DND-41 (cell line): ENCODE measurements at regions not wholly inside any gene's neighbourhood (a gene's known extent, or its start where the extent isn't known, plus 50 kb on each side); places are given as distances from the start of the nearest gene placed in this dataset.
"Not testable (repeated sequence)": the region's sequence is repeated elsewhere in the genome, so short reads cannot be mapped to it uniquely, and the experiment has no call there.

Source experiments
- ATAC-seq: fragments of 200-7000 bp; cut with Tn5 transposase; 3 replicates; pipeline ENCODE4 v1.9.1; 2021; ENCODE audit warnings: low read depth; ENCODE audit not compliant: insufficient read depth
- DNase-seq: peaks from one replicate; pipeline ENCODE4 v3.0.0-alpha.2; 2020
- H2AFZ ChIP-seq: 2 replicates; pipeline ENCODE4 v1.6.0; 2012; ENCODE audit warnings: low read depth, low read length
- H3K27ac ChIP-seq: 2 replicates; pipeline ENCODE4 v1.5.1; 2012; ENCODE audit warnings: low read length, inconsistent platforms
- H3K27me3 ChIP-seq: fragments of 200-600 bp; sonication (generic); 2 replicates; pipeline ENCODE4 v1.6.0; 2012; ENCODE audit warnings: low read length, mild to moderate bottlenecking, inconsistent platforms; ENCODE audit not compliant: insufficient read depth, poor library complexity
- H3K36me3 ChIP-seq: 2 replicates; pipeline ENCODE4 v1.5.1; 2012; ENCODE audit warnings: low read length, inconsistent platforms; ENCODE audit not compliant: insufficient read depth
- H3K4me1 ChIP-seq: 2 replicates; pipeline ENCODE4 v1.5.1; 2012; ENCODE audit warnings: mild to moderate bottlenecking, low read length; ENCODE audit not compliant: insufficient read depth
- H3K4me2 ChIP-seq: 2 replicates; pipeline ENCODE4 v1.6.0; 2012; ENCODE audit warnings: mild to moderate bottlenecking, moderate library complexity, low read length, inconsistent platforms; ENCODE audit not compliant: insufficient read depth
- H3K4me3 ChIP-seq, 2 experiments: fragments of 200-600 bp in 1 of 2; shearing (Covaris generic) in 1 of 2; 2 replicates each; pipeline ENCODE4 v1.5.1; 2012 to 2016; ENCODE audit warnings: inconsistent platforms in 2 of 2, low read length in 2 of 2, mild to moderate bottlenecking in 2 of 2, low read depth in 1 of 2, moderate library complexity in 1 of 2
- H3K79me2 ChIP-seq: 2 replicates; pipeline ENCODE4 v1.6.0; 2012; ENCODE audit warnings: low read length, inconsistent platforms; ENCODE audit not compliant: insufficient read depth
- H3K9ac ChIP-seq: 2 replicates; pipeline ENCODE4 v1.6.0; 2012; ENCODE audit warnings: low read depth, mild to moderate bottlenecking, inconsistent platforms, low read length, moderate library complexity
- H3K9me3 ChIP-seq: 2 replicates; pipeline ENCODE4 v1.5.1; 2012; ENCODE audit warnings: low read length, moderate library complexity, mild to moderate bottlenecking, inconsistent platforms; ENCODE audit not compliant: insufficient read depth, severe bottlenecking
- H4K20me1 ChIP-seq: 2 replicates; pipeline ENCODE4 v1.6.0; 2012; ENCODE audit warnings: low read length; ENCODE audit not compliant: insufficient read depth

- H2AFZ ChIP-seq, H3K36me3 ChIP-seq, H3K4me2 ChIP-seq, H3K27ac ChIP-seq, H3K4me3 ChIP-seq, H3K9me3 ChIP-seq, H4K20me1 ChIP-seq, H3K27me3 ChIP-seq, ATAC-seq, H3K4me1 ChIP-seq, DNase-seq, H3K79me2 ChIP-seq, H3K9ac ChIP-seq: not testable (repeated sequence)
These were observed 595.1 kb downstream of the RPIA start for GRCh38 chr2:89286448-89287080.

- not testable (repeated sequence) for DNase-seq, H3K36me3 ChIP-seq, H3K27ac ChIP-seq
These were observed 595.6 kb downstream of the RPIA start for GRCh38 chr2:89287084-89287483.

GRCh38 chr2:89291717-89292298 is 600.3 kb downstream of the RPIA start:
- not testable (repeated sequence) for H3K4me1 ChIP-seq, H3K27me3 ChIP-seq, H2AFZ ChIP-seq, ATAC-seq, H3K27ac ChIP-seq, H3K79me2 ChIP-seq, H3K9me3 ChIP-seq, H3K4me2 ChIP-seq, H4K20me1 ChIP-seq, H3K36me3 ChIP-seq, DNase-seq, H3K9ac ChIP-seq, H3K4me3 ChIP-seq

More at GRCh38 chr2:89287084-89287483, 595.6 kb downstream of the RPIA start:
- not testable (repeated sequence) for ATAC-seq, H4K20me1 ChIP-seq, H3K4me2 ChIP-seq, H3K79me2 ChIP-seq, H3K9me3 ChIP-seq, H3K4me3 ChIP-seq, H2AFZ ChIP-seq, H3K27me3 ChIP-seq, H3K4me1 ChIP-seq, H3K9ac ChIP-seq

DNA sequence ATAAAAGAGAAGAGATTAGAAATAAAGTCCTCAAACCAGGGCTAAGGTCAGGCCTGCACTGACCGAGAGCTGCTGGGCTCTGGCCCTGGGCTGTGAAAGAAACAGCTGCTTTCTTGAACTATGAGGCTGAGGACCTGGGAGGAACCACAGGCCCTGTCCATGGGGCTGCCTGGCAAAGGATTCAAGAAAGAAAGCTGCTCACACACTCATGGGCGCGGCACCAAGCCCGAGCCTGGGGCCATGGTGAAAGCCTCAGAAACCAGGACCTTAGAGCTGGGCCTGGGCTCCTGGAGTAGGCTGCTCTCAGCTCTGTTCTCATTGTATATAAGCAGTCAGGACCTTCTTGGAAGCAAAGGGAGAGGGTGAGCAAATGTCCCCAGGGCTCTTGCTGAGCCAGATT is 601.9 kb downstream of the RPIA start:
- not testable (repeated sequence) for H3K27me3 ChIP-seq, H3K4me2 ChIP-seq, H3K4me3 ChIP-seq, H3K79me2 ChIP-seq, ATAC-seq, H3K4me1 ChIP-seq, H3K27ac ChIP-seq, DNase-seq, H3K9me3 ChIP-seq, H4K20me1 ChIP-seq, H3K9ac ChIP-seq, H3K36me3 ChIP-seq, H2AFZ ChIP-seq

DNA sequence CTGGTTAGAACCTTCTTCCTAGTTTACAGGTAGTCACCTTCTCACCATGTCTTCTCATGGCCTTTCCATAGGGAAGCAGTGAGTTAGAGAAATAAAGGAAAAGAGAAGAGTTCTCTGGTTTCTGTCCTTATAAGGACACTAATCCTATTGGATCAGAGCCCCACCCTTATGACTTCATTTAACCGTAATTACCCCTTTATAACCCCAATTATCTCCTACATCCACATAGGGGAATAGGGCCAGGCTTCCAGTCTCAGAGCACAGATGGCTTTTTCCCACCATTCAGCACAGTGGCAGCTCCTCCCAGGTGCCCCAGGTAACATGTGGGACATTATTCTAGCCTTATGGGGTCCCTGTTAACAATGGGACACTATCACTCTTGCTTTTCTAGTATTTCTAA is 602.9 kb downstream of the RPIA start:
- H3K27me3 ChIP-seq, H3K36me3 ChIP-seq, H3K4me1 ChIP-seq, H2AFZ ChIP-seq, H3K9ac ChIP-seq, DNase-seq, H3K27ac ChIP-seq, ATAC-seq, H4K20me1 ChIP-seq, H3K9me3 ChIP-seq, H3K79me2 ChIP-seq, H3K4me3 ChIP-seq, H3K4me2 ChIP-seq: not testable (repeated sequence)

DNA sequence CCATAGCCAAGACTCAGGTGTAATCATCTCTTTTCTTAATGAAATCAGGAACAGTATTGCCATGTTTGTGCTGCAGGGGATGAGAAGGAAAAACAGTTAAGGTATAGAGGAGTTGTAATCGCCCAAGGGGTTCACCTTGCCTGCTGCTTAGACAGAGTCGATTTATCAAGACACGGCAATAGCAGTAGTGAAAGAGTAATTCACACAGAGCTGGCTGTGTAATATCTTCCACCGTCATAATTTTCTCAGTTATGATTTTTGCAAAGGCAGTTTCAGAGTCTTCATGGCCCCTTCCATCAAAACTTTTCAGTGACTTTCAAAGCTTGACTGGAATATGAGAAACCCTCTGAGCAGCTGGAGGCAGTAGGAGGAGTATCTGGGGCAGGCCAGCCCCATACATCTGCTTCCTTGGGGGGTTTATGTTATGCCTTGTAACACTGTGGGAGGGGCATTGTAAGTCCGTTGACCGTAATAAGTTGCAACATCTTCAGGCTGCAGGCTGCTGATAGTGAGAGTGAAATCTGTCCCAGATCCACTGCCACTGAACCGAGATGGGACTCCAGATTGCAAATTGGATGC is 605.4 kb downstream of the RPIA start:
- ATAC-seq, H3K4me3 ChIP-seq, H3K79me2 ChIP-seq, H3K4me1 ChIP-seq, H3K4me2 ChIP-seq, H3K27ac ChIP-seq, H3K9me3 ChIP-seq, H3K27me3 ChIP-seq, H4K20me1 ChIP-seq, DNase-seq, H3K36me3 ChIP-seq, H3K9ac ChIP-seq, H2AFZ ChIP-seq: not testable (repeated sequence)

DNA sequence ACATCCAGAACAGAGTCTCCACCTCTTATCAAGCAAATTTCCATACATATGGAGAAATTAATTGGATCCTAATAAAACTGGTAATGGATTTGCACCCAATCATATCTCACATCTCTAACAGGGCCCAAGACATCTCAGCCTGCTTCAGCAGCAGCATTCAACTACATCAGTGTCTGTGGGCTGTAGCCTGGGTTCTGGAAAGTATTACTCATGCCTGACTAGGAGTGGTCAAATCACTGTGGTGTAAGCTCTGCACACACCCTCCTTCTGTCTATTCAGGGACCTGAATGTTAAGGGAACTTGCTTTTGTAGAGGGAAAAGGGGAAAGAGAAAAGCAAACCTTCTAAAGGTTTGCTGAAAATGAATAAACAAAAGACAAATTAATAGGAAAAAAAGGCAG is 607.7 kb downstream of the RPIA start:
- not testable (repeated sequence) for ATAC-seq, H3K9ac ChIP-seq, H3K4me2 ChIP-seq, H3K4me3 ChIP-seq, H3K36me3 ChIP-seq, H3K79me2 ChIP-seq, H3K4me1 ChIP-seq, H3K9me3 ChIP-seq, H2AFZ ChIP-seq, H4K20me1 ChIP-seq, H3K27ac ChIP-seq, DNase-seq, H3K27me3 ChIP-seq

- H3K27ac ChIP-seq, ATAC-seq, H3K4me2 ChIP-seq, H3K27me3 ChIP-seq, H3K9ac ChIP-seq, H4K20me1 ChIP-seq, H3K9me3 ChIP-seq, H2AFZ ChIP-seq, H3K4me1 ChIP-seq, H3K79me2 ChIP-seq, DNase-seq, H3K36me3 ChIP-seq, H3K4me3 ChIP-seq: not testable (repeated sequence)
These were observed 614.1 kb downstream of the RPIA start for GRCh38 chr2:89305623-89306022.
